Skeletal muscle satellite cell (primary cell): ENCODE measurements at regions not wholly inside any gene's neighbourhood (a gene's known extent, or its start where the extent isn't known, plus 50 kb on each side); places are given as distances from the start of the nearest gene placed in this dataset.
"Not testable (repeated sequence)": the region's sequence is repeated elsewhere in the genome, so short reads cannot be mapped to it uniquely, and the experiment has no call there.

Source experiments
- H3K27me3 ChIP-seq: 2 replicates; pipeline ENCODE4 v1.7.0; 2013; ENCODE audit warnings: low read length; ENCODE audit not compliant: control insufficient read depth, insufficient read depth
- H3K36me3 ChIP-seq: 2 replicates; pipeline ENCODE4 v1.7.0; 2013; ENCODE audit warnings: mild to moderate bottlenecking, control low read depth, low read length; ENCODE audit not compliant: insufficient read depth
- H3K4me1 ChIP-seq: 2 replicates; pipeline ENCODE4 v1.7.0; 2013; ENCODE audit warnings: low read length; ENCODE audit not compliant: control insufficient read depth, insufficient read depth
- H3K4me2 ChIP-seq: 2 replicates; pipeline ENCODE4 v1.7.0; 2013; ENCODE audit warnings: mild to moderate bottlenecking, low read length
- H3K4me3 ChIP-seq: 2 replicates; pipeline ENCODE4 v1.7.0; 2013; ENCODE audit warnings: low read length
- H3K9ac ChIP-seq: 2 replicates; pipeline ENCODE4 v1.7.0; 2013; ENCODE audit warnings: mild to moderate bottlenecking, low read depth, low read length, moderate library complexity
- H3K9me3 ChIP-seq: replicated peaks from 2 replicates; pipeline ENCODE4 v1.7.0; 2013; ENCODE audit warnings: mild to moderate bottlenecking, control low read depth, low read length

GRCh38 chr20:12838261-12838866 is 170.4 kb upstream of the SPTLC3 start:
- Histone ChIP-seq H3K4me1 (no peaks in the 10 kb centered on the region), H3K4me3 (no peak overlapping the region), H3K36me3 (no peaks in the 10 kb centered on the region), H3K4me2 (no peak overlapping the region), H3K9me3 (no peaks in the 10 kb centered on the region), H3K9ac (no peak overlapping the region), H3K27me3 (no peaks in the 10 kb centered on the region)

GRCh38 chr20:12847872-12848271 is 160.9 kb upstream of the SPTLC3 start:
- Histone ChIP-seq H3K9ac (no peak overlapping the region), H3K4me3 (no peak overlapping the region), H3K4me1 (no peaks in the 10 kb centered on the region), H3K4me2 (no peak overlapping the region), H3K27me3 (no peaks in the 10 kb centered on the region), H3K36me3 (no peaks in the 10 kb centered on the region), H3K9me3 (no peaks in the 10 kb centered on the region)

DNA sequence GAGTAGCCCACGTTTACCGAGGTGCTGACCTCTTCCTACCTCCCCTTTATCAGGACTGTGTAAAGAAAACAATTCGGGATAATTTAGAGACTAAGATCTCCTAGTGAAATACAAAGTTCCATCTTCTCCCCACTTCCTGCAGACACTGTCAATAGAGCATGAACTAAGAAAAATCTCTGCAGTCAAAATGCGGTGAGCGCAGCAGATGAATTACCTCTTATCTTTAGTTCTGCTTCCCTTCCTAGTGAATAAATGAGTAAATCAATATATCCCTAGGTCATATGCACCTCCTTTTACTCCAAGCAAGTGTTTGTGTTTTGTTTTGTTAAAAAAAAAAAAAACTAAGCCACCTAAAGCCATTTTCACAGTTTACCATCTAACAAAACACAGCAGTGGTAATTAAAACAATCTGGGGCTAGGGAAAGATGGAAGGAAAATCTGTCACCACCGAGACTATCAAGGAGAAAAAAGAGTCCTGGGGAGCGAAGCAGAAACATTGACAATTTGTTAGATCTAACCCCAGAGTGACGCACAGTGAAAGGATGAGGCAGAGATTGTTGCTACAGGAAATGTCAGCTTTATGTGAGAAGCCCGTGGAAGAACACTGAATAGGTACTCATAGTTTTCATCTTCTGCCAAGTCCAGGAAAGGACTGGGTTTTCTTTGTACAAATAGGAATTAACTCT is 159.4 kb upstream of the SPTLC3 start:
- Histone ChIP-seq H3K36me3 (no peaks in the 10 kb centered on the region), H3K4me3 (no peak overlapping the region), H3K4me2 (no peak overlapping the region), H3K9ac (no peak overlapping the region), H3K9me3 (no peaks in the 10 kb centered on the region), H3K27me3 (no peaks in the 10 kb centered on the region), H3K4me1 (no peaks in the 10 kb centered on the region)

DNA sequence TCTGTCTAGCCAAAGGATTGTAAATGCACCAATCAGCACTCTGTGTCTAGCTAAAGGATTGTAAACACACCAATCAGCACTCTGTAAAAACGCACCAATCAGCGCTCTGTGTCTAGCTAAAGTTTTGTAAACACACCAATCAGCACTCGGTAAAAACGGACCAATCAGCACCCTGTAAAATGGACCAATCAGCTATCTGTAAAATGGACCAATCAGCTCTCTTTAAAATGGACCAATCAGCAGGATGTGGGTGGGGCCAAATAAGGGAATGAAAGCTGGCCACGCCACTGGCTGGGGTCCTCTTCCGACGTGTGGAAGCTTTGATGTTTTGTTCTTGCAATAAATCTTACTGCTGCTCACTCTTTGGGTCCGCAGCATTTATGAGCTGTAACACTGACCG is 151.1 kb upstream of the SPTLC3 start:
- not testable (repeated sequence) for H3K4me1 ChIP-seq, H3K4me3 ChIP-seq, H3K4me2 ChIP-seq, H3K9me3 ChIP-seq, H3K9ac ChIP-seq, H3K27me3 ChIP-seq, H3K36me3 ChIP-seq

DNA sequence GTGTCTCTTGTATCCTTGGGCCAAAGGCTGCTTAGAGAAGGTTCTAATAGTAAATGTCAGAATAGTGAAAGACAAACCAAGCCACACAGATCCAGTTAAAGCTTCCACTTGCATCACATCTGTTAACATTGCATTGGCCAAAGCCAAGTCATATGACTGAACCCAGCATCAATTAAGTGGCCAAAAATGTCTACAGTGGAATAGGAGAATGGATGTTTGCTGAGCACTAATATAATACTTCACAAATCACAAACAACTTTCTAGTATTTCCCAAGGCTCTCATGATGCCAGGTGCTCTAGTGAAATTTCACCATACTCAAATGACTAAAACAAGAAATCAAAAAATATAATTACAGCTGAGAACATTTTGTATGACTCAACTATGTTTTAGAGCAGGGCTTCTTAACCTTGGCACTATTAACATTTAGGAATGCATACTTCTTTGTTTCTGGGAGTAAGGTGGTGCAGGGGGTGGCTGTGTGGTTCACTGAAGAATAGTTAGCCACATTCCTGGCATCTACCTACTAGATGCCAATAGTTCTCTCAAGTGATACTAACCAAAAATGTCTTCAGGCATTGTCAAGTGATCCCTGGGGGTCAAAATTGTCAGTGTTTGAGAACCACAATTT is 148.0 kb upstream of the SPTLC3 start:
- Histone ChIP-seq H3K36me3 (no peaks in the 10 kb centered on the region), H3K9ac (no peak overlapping the region), H3K4me1 (no peaks in the 10 kb centered on the region), H3K4me3 (no peak overlapping the region), H3K9me3 (no peaks in the 10 kb centered on the region), H3K27me3 (no peaks in the 10 kb centered on the region), H3K4me2 (no peak overlapping the region)

DNA sequence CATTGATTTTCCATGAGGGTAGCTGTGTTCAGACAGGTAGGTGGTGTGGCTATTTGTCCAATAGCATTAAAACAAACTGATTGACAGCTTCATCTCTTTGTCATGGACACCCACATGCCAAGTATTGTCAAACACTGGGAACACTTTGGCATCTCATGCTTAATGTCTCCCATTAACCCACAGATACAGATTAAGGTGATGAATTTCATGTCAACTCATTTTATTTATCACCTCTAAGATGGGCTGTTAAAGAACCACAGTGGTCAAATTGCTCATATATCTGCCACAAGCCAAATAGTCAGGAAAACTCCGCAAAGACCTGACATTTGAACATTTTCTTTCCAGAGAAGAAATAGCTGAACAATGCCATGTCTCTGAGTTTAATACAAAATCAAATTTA is 139.1 kb upstream of the SPTLC3 start:
- no peaks in the 10 kb centered on the region for H3K27me3 ChIP-seq
- no peak overlapping the region for H3K4me2 ChIP-seq
- no peak overlapping the region for H3K4me3 ChIP-seq
- no peaks in the 10 kb centered on the region for H3K36me3 ChIP-seq
- no peaks in the 10 kb centered on the region for H3K4me1 ChIP-seq
- no peaks in the 10 kb centered on the region for H3K9me3 ChIP-seq
- H3K9ac ChIP-seq, result no peak overlapping the region

GRCh38 chr20:12870588-12870987 is 138.2 kb upstream of the SPTLC3 start:
- no peak overlapping the region for H3K4me3 ChIP-seq
- H3K9me3 ChIP-seq, result no peaks in the 10 kb centered on the region
- H3K9ac ChIP-seq, result no peak overlapping the region

DNA sequence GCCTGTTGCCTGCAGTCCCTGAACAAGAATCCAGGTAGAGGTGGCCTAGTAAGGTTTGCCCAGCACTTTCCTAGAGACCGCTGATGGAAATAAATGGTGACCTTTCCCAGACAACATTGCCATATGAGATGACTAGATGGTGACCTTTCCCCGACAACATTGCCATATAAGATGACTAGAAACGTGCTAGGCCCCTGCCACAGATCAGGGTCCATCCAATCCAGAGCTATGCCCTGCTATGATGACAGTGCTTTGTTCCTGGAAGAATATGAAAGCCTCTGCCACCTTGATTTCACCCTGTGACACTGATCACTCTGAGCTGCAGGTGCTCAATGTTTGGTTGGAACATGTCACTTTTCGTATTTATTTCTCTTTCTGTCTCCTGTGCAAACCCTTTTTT is 133.8 kb upstream of the SPTLC3 start:
- no peak overlapping the region for H3K4me3 ChIP-seq
- no peaks in the 10 kb centered on the region for H3K36me3 ChIP-seq
- H3K9me3 ChIP-seq, result no peaks in the 10 kb centered on the region
- H3K9ac ChIP-seq, result no peak overlapping the region
- no peaks in the 10 kb centered on the region for H3K4me1 ChIP-seq
- H3K27me3 ChIP-seq, result no peaks in the 10 kb centered on the region
- H3K4me2 ChIP-seq, result no peak overlapping the region

More at GRCh38 chr20:12870588-12870987, 138.2 kb upstream of the SPTLC3 start:
- H3K4me2 ChIP-seq, result no peak overlapping the region
- H3K36me3 ChIP-seq, result no peaks in the 10 kb centered on the region
- no peaks in the 10 kb centered on the region for H3K27me3 ChIP-seq
- H3K4me1 ChIP-seq, result no peaks in the 10 kb centered on the region

GRCh38 chr20:12875510-12875909 is 133.3 kb upstream of the SPTLC3 start:
- H3K4me2 ChIP-seq, result no peak overlapping the region
- no peaks in the 10 kb centered on the region for H3K27me3 ChIP-seq
- H3K9ac ChIP-seq, result no peak overlapping the region
- no peaks in the 10 kb centered on the region for H3K9me3 ChIP-seq
- no peaks in the 10 kb centered on the region for H3K36me3 ChIP-seq
- no peaks in the 10 kb centered on the region for H3K4me1 ChIP-seq
- no peak overlapping the region for H3K4me3 ChIP-seq

DNA sequence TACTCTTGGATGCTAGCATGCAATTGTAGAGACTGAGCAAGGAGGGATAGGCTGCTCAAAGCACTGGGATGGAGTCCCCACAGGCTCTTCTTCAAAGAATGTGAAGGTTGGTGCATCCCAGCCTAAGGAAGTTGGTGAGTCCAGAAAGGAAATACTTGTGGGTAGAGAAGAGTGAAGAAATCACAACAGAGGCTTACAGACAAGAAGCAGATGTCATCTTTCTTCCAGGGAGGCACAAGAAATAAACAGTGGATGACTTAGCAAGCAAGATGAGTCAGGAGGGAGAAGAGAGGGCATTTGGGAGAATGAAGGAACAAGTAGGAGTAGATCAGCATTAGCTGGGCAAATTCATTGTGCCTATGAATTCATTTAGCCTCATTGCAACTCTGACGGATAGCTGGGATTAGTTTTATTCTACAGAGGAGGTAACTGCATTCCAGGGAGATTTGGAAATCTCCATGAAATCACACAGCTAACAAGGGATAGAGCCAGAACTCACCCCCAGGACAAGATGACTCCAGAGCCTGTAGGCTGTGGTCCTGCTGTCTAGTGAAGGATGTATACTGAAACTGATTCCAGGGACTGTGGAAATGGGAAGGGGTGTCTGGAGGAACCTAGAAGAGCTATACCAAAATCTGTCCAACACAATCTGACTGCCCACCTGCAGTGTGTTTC is 125.8 kb upstream of the SPTLC3 start:
- no peaks in the 10 kb centered on the region for H3K27me3 ChIP-seq
- no peaks in the 10 kb centered on the region for H3K36me3 ChIP-seq
- H3K4me2 ChIP-seq, result no peak overlapping the region
- no peaks in the 10 kb centered on the region for H3K4me1 ChIP-seq
- H3K9me3 ChIP-seq, result no peaks in the 10 kb centered on the region
- H3K4me3 ChIP-seq, result no peak overlapping the region
- no peak overlapping the region for H3K9ac ChIP-seq

DNA sequence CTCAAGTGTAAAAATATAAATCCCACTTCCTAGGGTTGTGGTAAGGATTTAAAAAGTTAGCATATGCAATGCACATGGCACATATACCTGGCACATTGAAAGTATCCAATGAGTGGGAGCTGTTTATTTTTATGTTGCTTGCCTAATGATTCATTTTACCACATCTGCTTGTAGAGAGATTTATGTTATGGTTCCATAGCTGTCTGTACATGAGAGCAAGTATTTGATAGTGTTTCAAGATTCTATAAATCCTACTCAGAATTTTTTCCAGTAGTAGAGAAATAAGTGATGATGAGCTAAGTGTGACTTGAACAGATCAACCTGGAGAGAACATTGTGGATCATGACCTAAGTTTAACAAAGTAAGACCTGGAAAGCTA is 125.3 kb upstream of the SPTLC3 start:
- Histone ChIP-seq H3K36me3 (no peaks in the 10 kb centered on the region), H3K4me3 (no peak overlapping the region), H3K27me3 (no peaks in the 10 kb centered on the region), H3K9me3 (no peaks in the 10 kb centered on the region), H3K9ac (no peak overlapping the region), H3K4me1 (no peaks in the 10 kb centered on the region), H3K4me2 (no peak overlapping the region)
